Retinal pigment epithelial cell (primary cell): ENCODE measurements at regions not wholly inside any gene's neighbourhood (a gene's known extent, or its start where the extent isn't known, plus 50 kb on each side); places are given as distances from the start of the nearest gene placed in this dataset.
"Not testable (repeated sequence)": the region's sequence is repeated elsewhere in the genome, so short reads cannot be mapped to it uniquely, and the experiment has no call there.

ENCODE experiments used
- DNase-seq: peaks from one replicate; pipeline ENCODE4 v3.0.0-alpha.2; 2010; ENCODE audit warnings: low read depth
- H3K4me3 ChIP-seq: 2 replicates; pipeline ENCODE4 v1.5.1; 2011; ENCODE audit warnings: mild to moderate bottlenecking, low read length, control low read depth, moderate library complexity
- CTCF ChIP-seq: conservative IDR thresholded peaks from 2 replicates; pipeline ENCODE4 v1.5.1; 2011; ENCODE audit warnings: low read depth, low read length, control low read depth, inconsistent platforms

- DNase-seq: no peak
- TF ChIP-seq CTCF: no peak
These were observed 346.4 kb upstream of the CDH5 start for GRCh38 chr16:66020046-66020445.

DNA sequence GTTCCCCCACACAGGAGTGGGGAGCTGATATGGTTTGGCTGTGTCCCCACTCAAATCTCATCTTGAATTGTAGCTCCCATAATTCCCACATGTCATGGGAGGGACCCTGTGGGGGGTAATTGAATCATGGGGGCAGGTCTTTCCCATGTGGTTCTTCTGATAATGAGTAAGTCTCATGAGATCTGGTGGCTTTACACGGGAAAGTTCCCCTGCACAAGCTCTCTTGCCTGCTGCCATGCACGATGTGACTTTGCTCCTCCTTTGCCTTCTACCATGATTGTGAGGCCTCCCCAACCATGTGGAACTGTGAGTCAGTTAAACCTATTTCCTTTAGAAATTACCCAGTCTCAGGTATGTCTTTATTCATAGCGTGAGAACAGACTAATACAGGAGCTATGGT lies 347.0 kb upstream of the CDH5 start:
- not testable (repeated sequence) for DNase-seq, H3K4me3 ChIP-seq

More at GRCh38 chr16:66020046-66020445, 346.4 kb upstream of the CDH5 start:
- no peak overlapping the region for H3K4me3 ChIP-seq

- TF ChIP-seq CTCF: no peak
- DNase-seq: no peak
- no peak overlapping the region for H3K4me3 ChIP-seq
These were observed 352.3 kb upstream of the CDH5 start for GRCh38 chr16:66014221-66014620.

DNA sequence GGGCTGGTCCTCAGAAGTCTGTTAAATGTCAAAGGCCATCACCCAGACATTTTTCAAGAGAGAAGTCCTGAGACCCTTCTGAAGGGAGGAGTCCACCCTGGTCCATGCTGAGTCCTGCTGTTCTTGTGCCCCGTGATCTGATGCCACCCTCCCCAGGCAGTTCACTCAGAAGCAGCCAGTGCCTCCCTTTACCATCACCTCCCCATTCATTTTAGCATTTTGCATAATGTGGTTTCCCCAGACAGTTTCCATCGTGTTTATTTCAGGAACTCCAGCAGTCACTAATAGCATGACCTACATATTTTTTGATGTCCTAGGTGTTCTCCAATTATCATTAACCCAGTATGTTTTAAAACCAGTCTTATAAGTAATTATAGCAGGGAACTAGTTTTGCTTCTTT lies 353.0 kb upstream of the CDH5 start:
- H3K4me3 ChIP-seq: no peak overlapping the region
- TF ChIP-seq CTCF: no peak
- no peak for DNase-seq

DNA sequence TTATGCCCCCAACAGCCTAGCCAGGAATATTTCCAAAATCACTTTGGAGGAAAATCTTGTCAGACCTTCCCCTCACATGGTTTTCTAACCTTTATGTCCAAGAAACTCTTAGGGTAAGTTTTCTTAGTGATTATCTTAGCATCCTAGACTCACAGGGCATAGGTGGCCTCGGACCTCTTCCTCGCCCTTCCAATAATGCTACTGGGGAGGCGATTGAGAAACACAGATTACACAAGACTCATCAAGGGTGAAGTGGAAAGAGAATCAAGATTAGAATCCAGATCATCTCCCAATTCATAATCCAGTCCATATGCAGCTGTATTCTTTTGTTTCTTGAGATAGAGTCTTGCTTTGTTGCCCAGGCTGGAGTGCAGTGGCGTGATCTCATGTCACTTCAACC lies 358.4 kb upstream of the CDH5 start:
- DNase-seq: no peak
- H3K4me3 ChIP-seq: no peak overlapping the region
- TF ChIP-seq CTCF: no peak

DNA sequence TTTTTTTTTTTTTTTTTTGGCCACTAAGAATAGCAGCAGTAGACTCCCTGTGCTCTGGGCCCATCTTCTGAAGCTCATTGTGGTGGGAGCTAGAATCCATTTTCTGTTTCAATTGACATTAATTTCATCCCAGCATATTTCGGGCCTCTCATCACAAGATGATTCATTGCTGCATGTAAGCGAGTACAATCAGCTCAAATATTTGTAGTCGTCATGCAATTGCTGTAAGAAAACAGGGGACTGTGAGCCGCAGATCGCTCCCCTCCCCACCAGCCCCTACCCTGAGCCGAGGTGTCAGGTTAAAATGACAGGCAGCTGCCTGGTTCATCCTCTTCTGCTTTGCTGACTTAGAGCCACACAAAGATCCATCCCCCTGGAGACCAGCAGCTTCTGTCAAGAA lies 358.8 kb upstream of the CDH5 start:
- TF ChIP-seq CTCF: no peak
- no peak overlapping the region for H3K4me3 ChIP-seq
- DNase-seq: no peak

- H3K4me3 ChIP-seq: no peak overlapping the region
- TF ChIP-seq CTCF: no peak
- no peak for DNase-seq
These were observed 360.0 kb upstream of the CDH5 start for GRCh38 chr16:66006485-66006884.

GRCh38 chr16:66004699-66005098 lies 361.8 kb upstream of the CDH5 start:
- no peak for DNase-seq
- TF ChIP-seq CTCF: no peak
- H3K4me3 ChIP-seq: no peak overlapping the region
